Progenitor cell of endocrine pancreas (in vitro differentiated cells): ENCODE measurements at regions not wholly inside any gene's neighbourhood (a gene's known extent, or its start where the extent isn't known, plus 50 kb on each side); places are given as distances from the start of the nearest gene placed in this dataset.

Experiments used
- DNase-seq: peaks from one replicate; pipeline ENCODE4 v3.0.0; 2021; ENCODE audit warnings: low spot score; ENCODE audit not compliant: unreplicated experiment
- H3K27ac Mint-ChIP-seq: 2 replicates; pipeline ENCODE4 v1.8.0; 2021; ENCODE audit warnings: mild to moderate bottlenecking, moderate library complexity, mixed read lengths
- H3K27me3 Mint-ChIP-seq: 2 replicates; pipeline ENCODE4 v1.8.0; 2021; ENCODE audit warnings: mixed read lengths
- H3K36me3 Mint-ChIP-seq: 2 replicates; pipeline ENCODE4 v1.8.0; 2022; ENCODE audit warnings: mixed read lengths; ENCODE audit not compliant: insufficient read depth
- H3K4me1 Mint-ChIP-seq: 2 replicates; pipeline ENCODE4 v1.8.0; 2021; ENCODE audit warnings: low read depth, mixed read lengths
- H3K4me3 Mint-ChIP-seq: 2 replicates; pipeline ENCODE4 v1.8.0; 2021; ENCODE audit warnings: low read depth, mild to moderate bottlenecking, moderate library complexity, mixed read lengths
- H3K9me3 Mint-ChIP-seq: 2 replicates; pipeline ENCODE4 v1.8.0; 2021; ENCODE audit warnings: low read depth, mixed read lengths
- CTCF ChIP-seq: fragments of 200-600 bp; sonication (generic); IDR thresholded peaks from one replicate; pipeline ENCODE4 v1.5.0; 2021; ENCODE audit warnings: antibody characterized with exemption, mild to moderate bottlenecking; ENCODE audit not compliant: unreplicated experiment

GRCh38 chr4:1471443-1472147, 65.4 kb upstream of the NKX1-1 start:
- no peak overlapping the region for H3K27ac Mint-ChIP-seq
- no peak overlapping the region for H3K4me3 Mint-ChIP-seq
- TF ChIP-seq CTCF, result no peak
- no peak for DNase-seq
- H3K4me1 Mint-ChIP-seq, result no peaks in the 10 kb centered on the region
- peaks cover 19% of the 10 kb centered on the region for H3K9me3 Mint-ChIP-seq
- peaks cover 15% of the 10 kb centered on the region for H3K27me3 Mint-ChIP-seq
- no peaks in the 10 kb centered on the region for H3K36me3 Mint-ChIP-seq

- peaks cover 19% of the 10 kb centered on the region for H3K9me3 Mint-ChIP-seq
- no peak for DNase-seq
- no peak overlapping the region for H3K4me3 Mint-ChIP-seq
- TF ChIP-seq CTCF, result no peak
- no peaks in the 10 kb centered on the region for H3K4me1 Mint-ChIP-seq
- no peak overlapping the region for H3K27ac Mint-ChIP-seq
- peaks cover 15% of the 10 kb centered on the region for H3K27me3 Mint-ChIP-seq
- no peaks in the 10 kb centered on the region for H3K36me3 Mint-ChIP-seq
Measured at GRCh38 chr4:1470816-1471442, 64.7 kb upstream of the NKX1-1 start.

GRCh38 chr4:1470393-1470670, 64.1 kb upstream of the NKX1-1 start:
- peaks cover 14% of the 10 kb centered on the region for H3K9me3 Mint-ChIP-seq
- H3K4me1 Mint-ChIP-seq, result no peaks in the 10 kb centered on the region
- no peak overlapping the region for H3K4me3 Mint-ChIP-seq
- H3K27me3 Mint-ChIP-seq, result peaks cover 11% of the 10 kb centered on the region
- H3K36me3 Mint-ChIP-seq, result no peaks in the 10 kb centered on the region
- TF ChIP-seq CTCF, result no peak
- H3K27ac Mint-ChIP-seq, result no peak overlapping the region
- no peak for DNase-seq

- DNase-seq, result no peak
- Mint-ChIP-seq H3K27ac (no peak overlapping the region), H3K27me3 (peaks cover 10% of the 10 kb centered on the region), H3K9me3 (peaks cover 14% of the 10 kb centered on the region), H3K4me1 (no peaks in the 10 kb centered on the region), H3K4me3 (no peak overlapping the region), H3K36me3 (no peaks in the 10 kb centered on the region)
- no peak for TF ChIP-seq CTCF
Measured at GRCh38 chr4:1469607-1470392, 63.6 kb upstream of the NKX1-1 start.

- Mint-ChIP-seq H3K4me3 (no peak overlapping the region), H3K36me3 (no peaks in the 10 kb centered on the region), H3K9me3 (peaks cover 14% of the 10 kb centered on the region), H3K4me1 (no peaks in the 10 kb centered on the region), H3K27ac (no peak overlapping the region), H3K27me3 (peaks cover 3% of the 10 kb centered on the region)
- no peak for DNase-seq
- TF ChIP-seq CTCF, result no peak
Measured at GRCh38 chr4:1469043-1469442, 62.8 kb upstream of the NKX1-1 start.
